HUES6 (cell line): ENCODE measurements at regions not wholly inside any gene's neighbourhood (a gene's known extent, or its start where the extent isn't known, plus 50 kb on each side); places are given as distances from the start of the nearest gene placed in this dataset.

Experiments used
- H3K27ac ChIP-seq: 2 replicates; pipeline ENCODE4 v1.7.0; 2013; ENCODE audit warnings: low read depth, mild to moderate bottlenecking, low read length, inconsistent platforms
- H3K27me3 ChIP-seq: 2 replicates; pipeline ENCODE4 v1.6.1; 2013; ENCODE audit warnings: low read length; ENCODE audit not compliant: control insufficient read depth, insufficient read depth
- H3K36me3 ChIP-seq: 2 replicates; pipeline ENCODE4 v1.6.1; 2013; ENCODE audit warnings: low read length; ENCODE audit not compliant: control insufficient read depth, insufficient read depth
- H3K4me1 ChIP-seq: 2 replicates; pipeline ENCODE4 v1.6.1; 2013; ENCODE audit warnings: low read length; ENCODE audit not compliant: control insufficient read depth, insufficient read depth
- H3K4me3 ChIP-seq: 2 replicates; pipeline ENCODE4 v1.5.1; 2013; ENCODE audit warnings: low read depth, low read length
- H3K9ac ChIP-seq: one replicate; pipeline ENCODE4 v1.6.1; 2013; ENCODE audit warnings: mild to moderate bottlenecking, low read length
- H3K9me3 ChIP-seq: 2 replicates; pipeline ENCODE4 v1.6.1; 2013; ENCODE audit warnings: low read depth, low read length; ENCODE audit not compliant: control insufficient read depth, insufficient read depth

DNA sequence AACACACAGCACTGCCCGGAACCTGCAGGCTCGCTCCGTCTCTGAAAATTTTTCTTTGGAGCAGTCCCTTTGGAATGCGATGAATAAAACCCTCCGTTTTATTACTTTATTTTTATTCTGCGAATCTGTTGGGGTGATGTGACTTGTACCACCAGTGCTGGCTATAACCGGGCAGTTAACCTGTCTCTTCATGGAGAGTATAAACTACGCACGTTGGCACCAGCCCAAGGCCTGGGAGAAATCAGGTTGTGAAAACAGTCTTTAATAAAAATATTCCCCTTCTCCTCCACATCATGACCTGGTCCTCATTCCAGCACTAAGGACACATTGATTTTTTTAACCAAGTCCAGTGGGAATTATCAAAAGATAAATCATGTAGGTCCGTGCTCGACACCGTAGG, 116.8 kb downstream of the WNT5A start:
- no peaks in the 10 kb centered on the region for H3K27me3 ChIP-seq
- H3K36me3 ChIP-seq: no peaks in the 10 kb centered on the region
- H3K9me3 ChIP-seq: no peaks in the 10 kb centered on the region
- no peak overlapping the region for H3K9ac ChIP-seq
- no peak overlapping the region for H3K27ac ChIP-seq
- no peaks in the 10 kb centered on the region for H3K4me1 ChIP-seq
- H3K4me3 ChIP-seq: no peak overlapping the region

DNA sequence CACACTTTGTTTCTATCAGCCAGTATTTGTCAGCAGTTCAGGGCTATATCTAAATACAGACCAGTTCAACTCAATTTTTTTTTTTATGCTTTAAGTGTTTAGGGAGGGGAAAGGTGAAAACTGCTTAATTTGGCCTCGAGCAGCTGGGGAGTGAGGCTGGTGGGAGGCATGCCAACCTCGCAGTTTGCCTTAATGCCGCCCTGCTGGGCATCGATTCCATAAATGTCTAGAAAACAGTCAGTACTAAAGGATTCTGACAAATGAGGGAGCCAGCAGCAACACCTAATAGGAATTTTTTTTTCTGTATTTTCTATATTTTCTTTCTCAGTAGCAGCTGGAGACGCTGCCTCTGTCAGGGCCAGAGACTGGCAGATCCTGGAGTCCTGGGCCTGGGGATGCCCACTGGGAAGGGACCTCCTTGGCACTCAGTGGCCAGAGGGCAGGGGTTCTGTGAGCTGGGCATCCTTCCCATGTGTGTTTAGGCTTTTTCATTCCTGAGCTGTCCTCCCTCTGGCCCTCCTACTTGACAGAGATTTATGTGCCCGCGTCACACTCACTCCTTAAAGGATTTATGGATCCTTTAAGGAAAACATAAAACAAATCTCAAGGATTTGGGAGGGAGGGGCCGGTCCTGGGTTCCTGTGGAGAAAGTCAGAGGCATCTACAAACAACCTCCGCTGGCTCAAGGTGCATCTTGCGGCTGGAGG, 117.8 kb downstream of the WNT5A start:
- H3K27me3 ChIP-seq: no peaks in the 10 kb centered on the region
- H3K9me3 ChIP-seq: no peaks in the 10 kb centered on the region
- no peaks in the 10 kb centered on the region for H3K4me1 ChIP-seq
- H3K4me3 ChIP-seq: no peak overlapping the region
- no peak overlapping the region for H3K27ac ChIP-seq
- no peaks in the 10 kb centered on the region for H3K36me3 ChIP-seq
- H3K9ac ChIP-seq: no peak overlapping the region

DNA sequence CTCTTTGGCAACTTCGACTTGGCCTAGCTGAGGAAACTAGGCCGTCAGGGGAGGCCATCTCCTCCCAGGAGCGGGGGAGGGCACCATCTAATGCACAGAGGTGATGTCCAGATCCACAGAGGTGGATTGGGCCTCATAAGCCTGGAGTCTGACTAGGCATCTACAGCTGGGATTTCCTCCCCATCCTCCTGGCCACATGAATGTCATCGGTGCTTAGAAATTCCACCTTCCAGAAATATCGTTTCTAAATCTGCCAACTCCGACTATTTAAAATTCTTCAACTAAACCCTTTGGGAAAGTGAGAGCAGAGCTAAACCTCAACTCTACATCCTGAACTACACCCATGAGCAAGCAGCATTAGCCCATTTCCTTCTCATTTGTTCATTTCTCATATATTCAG, 118.7 kb downstream of the WNT5A start:
- H3K27ac ChIP-seq: no peak overlapping the region
- H3K36me3 ChIP-seq: no peaks in the 10 kb centered on the region
- no peaks in the 10 kb centered on the region for H3K27me3 ChIP-seq
- no peak overlapping the region for H3K4me3 ChIP-seq
- no peaks in the 10 kb centered on the region for H3K9me3 ChIP-seq
- no peak overlapping the region for H3K9ac ChIP-seq
- no peaks in the 10 kb centered on the region for H3K4me1 ChIP-seq

- Histone ChIP-seq H3K9ac (no peak overlapping the region), H3K27me3 (no peaks in the 10 kb centered on the region), H3K9me3 (no peaks in the 10 kb centered on the region), H3K36me3 (no peaks in the 10 kb centered on the region), H3K4me1 (no peaks in the 10 kb centered on the region), H3K27ac (no peak overlapping the region), H3K4me3 (no peak overlapping the region)
These were observed 119.7 kb downstream of the WNT5A start for GRCh38 chr3:55367384-55367783.

GRCh38 chr3:55364421-55364820, 122.7 kb downstream of the WNT5A start:
- Histone ChIP-seq H3K4me1 (no peaks in the 10 kb centered on the region), H3K36me3 (no peaks in the 10 kb centered on the region), H3K4me3 (no peak overlapping the region), H3K9ac (no peak overlapping the region), H3K27me3 (no peaks in the 10 kb centered on the region), H3K27ac (no peak overlapping the region), H3K9me3 (no peaks in the 10 kb centered on the region)

GRCh38 chr3:55362210-55362960, 124.7 kb downstream of the WNT5A start:
- Histone ChIP-seq H3K27ac (no peak overlapping the region), H3K27me3 (no peaks in the 10 kb centered on the region)

DNA sequence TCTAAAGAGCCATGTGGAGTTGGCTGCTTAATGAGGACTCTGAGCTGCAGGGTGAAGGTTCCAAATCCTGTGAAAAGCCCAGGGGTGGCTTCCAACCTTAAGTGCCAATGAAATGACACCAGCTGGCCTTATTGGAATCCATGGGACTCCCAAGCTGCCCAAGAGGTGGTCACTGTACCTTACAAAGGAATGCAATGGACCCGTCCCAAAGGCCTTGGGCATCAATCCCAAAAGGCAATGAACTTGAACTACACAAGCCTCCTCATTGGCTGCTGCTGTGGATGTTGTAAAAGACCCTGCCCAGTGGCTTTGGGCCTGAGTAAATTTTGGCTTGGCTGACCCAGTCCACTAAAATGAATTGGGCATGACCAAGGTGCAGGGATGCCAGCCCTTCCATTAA, 129.3 kb downstream of the WNT5A start:
- no peak overlapping the region for H3K9ac ChIP-seq
- no peak overlapping the region for H3K27ac ChIP-seq
- H3K27me3 ChIP-seq: no peaks in the 10 kb centered on the region
- no peak overlapping the region for H3K4me3 ChIP-seq
- no peaks in the 10 kb centered on the region for H3K36me3 ChIP-seq
- peaks cover 8% of the 10 kb centered on the region for H3K9me3 ChIP-seq
- H3K4me1 ChIP-seq: no peaks in the 10 kb centered on the region

More at GRCh38 chr3:55362210-55362960, 124.7 kb downstream of the WNT5A start:
- no peak overlapping the region for H3K4me3 ChIP-seq
- peaks cover under 1% of the 10 kb centered on the region for H3K9me3 ChIP-seq
- H3K9ac ChIP-seq: no peak overlapping the region
- no peaks in the 10 kb centered on the region for H3K36me3 ChIP-seq
- H3K4me1 ChIP-seq: no peaks in the 10 kb centered on the region

- Histone ChIP-seq H3K36me3 (no peaks in the 10 kb centered on the region), H3K4me1 (no peaks in the 10 kb centered on the region), H3K9ac (no peak overlapping the region), H3K9me3 (peaks cover 8% of the 10 kb centered on the region), H3K27me3 (no peaks in the 10 kb centered on the region), H3K27ac (no peak overlapping the region), H3K4me3 (no peak overlapping the region)
These were observed 134.4 kb downstream of the WNT5A start for GRCh38 chr3:55352668-55353067.

GRCh38 chr3:55349851-55350250, 137.3 kb downstream of the WNT5A start:
- Histone ChIP-seq H3K4me3 (no peak overlapping the region), H3K27me3 (no peaks in the 10 kb centered on the region), H3K4me1 (no peaks in the 10 kb centered on the region), H3K9me3 (no peaks in the 10 kb centered on the region), H3K9ac (no peak overlapping the region), H3K36me3 (no peaks in the 10 kb centered on the region), H3K27ac (no peak overlapping the region)

GRCh38 chr3:55343486-55344357, 143.4 kb downstream of the WNT5A start:
- no peaks in the 10 kb centered on the region for H3K36me3 ChIP-seq
- no peak overlapping the region for H3K9ac ChIP-seq
- no peaks in the 10 kb centered on the region for H3K27me3 ChIP-seq
- H3K4me1 ChIP-seq: peaks cover 3% of the 10 kb centered on the region; the same call in 1 of the 2 replicates
- H3K9me3 ChIP-seq: no peaks in the 10 kb centered on the region
- H3K27ac ChIP-seq: no peak overlapping the region
- H3K4me3 ChIP-seq: no peak overlapping the region
